Duodenal mucosa (tissue), 2 donors: ENCODE measurements at regions not wholly inside any gene's neighbourhood (a gene's known extent, or its start where the extent isn't known, plus 50 kb on each side); places are given as distances from the start of the nearest gene placed in this dataset.
"Not testable (repeated sequence)": the region's sequence is repeated elsewhere in the genome, so short reads cannot be mapped to it uniquely, and the experiment has no call there.

Source experiments
- H3K27ac ChIP-seq: one replicate; pipeline ENCODE4 v1.7.0; 2013; ENCODE audit warnings: low read depth, low read length
- H3K27me3 ChIP-seq, 2 donors: one replicate each; pipeline ENCODE4 v1.7.0; 2013; ENCODE audit warnings: low read length in 2 of 2, control low read depth in 1 of 2; ENCODE audit not compliant: insufficient read depth in 2 of 2, control insufficient read depth in 1 of 2
- H3K36me3 ChIP-seq, 2 donors: one replicate each; pipeline ENCODE4 v1.7.0; 2013; ENCODE audit warnings: low read length in 2 of 2, control low read depth in 1 of 2; ENCODE audit not compliant: insufficient read depth in 2 of 2, control insufficient read depth in 1 of 2
- H3K4me1 ChIP-seq, 2 donors: one replicate each; pipeline ENCODE4 v1.7.0; 2013; ENCODE audit warnings: low read length in 2 of 2, control low read depth in 1 of 2; ENCODE audit not compliant: insufficient read depth in 2 of 2, control insufficient read depth in 1 of 2
- H3K4me3 ChIP-seq, 2 donors: one replicate each; pipeline ENCODE4 v1.7.0; 2013; ENCODE audit warnings: low read length in 2 of 2, low read depth in 1 of 2
- H3K9ac ChIP-seq, 2 donors: one replicate each; pipeline ENCODE4 v1.7.0; 2013; ENCODE audit warnings: low read length in 2 of 2, low read depth in 1 of 2
- H3K9me3 ChIP-seq, 2 donors: one replicate each; pipeline ENCODE4 v1.7.0; 2013; ENCODE audit warnings: low read length in 2 of 2, control low read depth in 1 of 2; ENCODE audit not compliant: control insufficient read depth in 1 of 2

DNA sequence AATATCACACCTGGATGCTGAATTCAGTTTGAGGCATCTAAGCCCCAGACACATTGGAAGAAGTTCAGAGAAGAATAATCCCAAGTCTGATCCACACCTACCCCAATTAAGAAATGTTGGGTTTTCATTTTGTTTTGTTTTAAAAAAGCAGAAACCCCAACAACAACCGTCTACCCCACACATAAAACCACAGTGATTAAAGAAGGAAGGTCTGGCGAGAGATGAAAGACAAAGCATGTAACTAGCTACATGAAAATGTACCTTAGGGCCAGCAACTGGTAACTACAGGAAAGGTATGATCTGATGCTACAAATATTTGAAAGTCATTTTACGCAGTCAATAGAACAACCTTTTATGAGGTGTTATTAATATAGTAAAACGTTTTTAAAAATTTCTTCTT, 1112.3 kb downstream of the GATA3 start:
- Histone ChIP-seq H3K27me3 (no peaks in the 10 kb centered on the region), H3K36me3 (no peaks in the 10 kb centered on the region)

DNA sequence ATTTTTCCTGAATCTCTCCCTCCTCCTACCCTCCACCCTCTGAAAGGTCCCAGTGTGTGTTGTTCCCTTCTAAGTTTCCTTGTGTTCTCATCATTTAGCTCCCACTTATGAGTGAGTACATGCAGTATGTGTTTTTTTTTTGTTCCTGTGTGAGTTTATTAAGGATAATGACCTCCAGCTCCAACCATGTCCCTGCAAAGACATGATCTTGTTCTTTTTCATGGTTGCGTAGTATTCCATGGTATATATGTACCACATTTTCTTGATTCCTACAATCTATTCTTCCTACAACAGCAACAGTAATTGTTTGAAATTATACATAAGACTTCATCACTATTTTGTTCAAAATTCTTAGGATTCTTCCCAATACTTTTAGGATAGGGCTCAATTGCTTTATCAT, 1117.8 kb downstream of the GATA3 start:
- no peaks in the 10 kb centered on the region for H3K36me3 ChIP-seq
- no peaks in the 10 kb centered on the region for H3K4me1 ChIP-seq
- H3K9ac ChIP-seq: no peak overlapping the region
- H3K27ac ChIP-seq: no peak overlapping the region
- H3K4me3 ChIP-seq: no peak overlapping the region
- H3K9me3 ChIP-seq: no peaks in the 10 kb centered on the region
- H3K27me3 ChIP-seq: no peaks in the 10 kb centered on the region

More for the DNA sequence above, 1112.3 kb downstream of the GATA3 start:
- H3K27ac ChIP-seq: no peak overlapping the region
- no peaks in the 10 kb centered on the region for H3K9me3 ChIP-seq
- no peak overlapping the region for H3K4me3 ChIP-seq
- no peaks in the 10 kb centered on the region for H3K4me1 ChIP-seq
- no peak overlapping the region for H3K9ac ChIP-seq

DNA sequence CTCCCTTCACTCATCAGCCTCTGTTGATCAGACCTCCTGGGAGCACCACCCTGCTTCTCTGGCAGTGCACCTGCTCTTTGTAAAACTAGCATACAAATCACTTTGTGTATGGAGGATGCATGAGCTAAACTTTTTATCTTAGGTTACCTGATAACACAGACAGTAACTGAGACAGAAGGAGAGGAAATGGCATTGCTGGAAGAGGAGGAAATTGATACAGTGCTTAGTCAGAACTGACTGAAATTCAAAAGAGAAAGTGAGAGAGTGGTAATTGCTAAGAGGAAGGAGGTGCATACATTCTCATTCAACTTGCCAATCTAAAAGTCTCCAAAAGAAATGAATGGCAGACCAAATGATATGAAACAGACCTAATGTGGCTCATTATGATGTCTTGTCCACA, 1120.7 kb downstream of the GATA3 start:
- H3K4me3 ChIP-seq: no peak overlapping the region
- H3K27me3 ChIP-seq: no peaks in the 10 kb centered on the region
- H3K36me3 ChIP-seq: no peaks in the 10 kb centered on the region
- H3K9ac ChIP-seq: no peak overlapping the region
- H3K27ac ChIP-seq: no peak overlapping the region
- no peaks in the 10 kb centered on the region for H3K4me1 ChIP-seq
- no peaks in the 10 kb centered on the region for H3K9me3 ChIP-seq

DNA sequence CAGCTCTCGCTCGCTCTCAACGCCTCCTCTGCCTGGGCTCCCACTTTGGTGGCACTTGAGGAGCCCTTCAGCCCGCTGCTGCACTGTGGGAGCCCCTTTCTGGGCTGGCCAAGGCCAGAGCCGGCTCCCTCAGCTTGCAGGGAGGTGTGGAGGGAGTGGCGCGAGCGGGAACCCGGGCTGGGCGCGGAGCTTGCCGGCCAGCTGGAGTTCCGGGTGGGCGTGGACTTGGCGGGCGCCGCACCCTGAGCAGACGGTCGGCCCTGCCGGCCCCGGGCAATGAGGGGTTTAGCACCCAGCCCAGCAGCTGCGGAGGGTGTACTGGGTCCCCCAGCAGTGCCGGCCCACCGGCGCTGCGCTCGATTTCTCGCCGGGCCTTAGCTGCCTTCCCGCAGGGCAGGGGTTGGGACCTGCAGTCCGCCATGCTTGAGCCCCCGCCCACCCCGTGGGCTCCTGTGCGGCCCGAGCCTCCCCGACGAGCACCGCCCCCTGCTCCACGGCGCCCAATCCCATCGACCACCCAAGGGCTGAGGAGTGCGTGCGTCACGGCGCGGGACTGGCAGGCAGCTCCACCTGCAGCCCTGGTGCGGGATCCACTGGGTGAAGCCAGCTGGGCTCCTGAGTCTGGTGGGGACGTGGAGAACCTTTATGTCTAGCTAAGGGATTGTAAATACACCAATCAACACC, 1128.9 kb downstream of the GATA3 start:
- not testable (repeated sequence) for H3K36me3 ChIP-seq, H3K9ac ChIP-seq, H3K27ac ChIP-seq, H3K4me1 ChIP-seq, H3K9me3 ChIP-seq, H3K4me3 ChIP-seq, H3K27me3 ChIP-seq

DNA sequence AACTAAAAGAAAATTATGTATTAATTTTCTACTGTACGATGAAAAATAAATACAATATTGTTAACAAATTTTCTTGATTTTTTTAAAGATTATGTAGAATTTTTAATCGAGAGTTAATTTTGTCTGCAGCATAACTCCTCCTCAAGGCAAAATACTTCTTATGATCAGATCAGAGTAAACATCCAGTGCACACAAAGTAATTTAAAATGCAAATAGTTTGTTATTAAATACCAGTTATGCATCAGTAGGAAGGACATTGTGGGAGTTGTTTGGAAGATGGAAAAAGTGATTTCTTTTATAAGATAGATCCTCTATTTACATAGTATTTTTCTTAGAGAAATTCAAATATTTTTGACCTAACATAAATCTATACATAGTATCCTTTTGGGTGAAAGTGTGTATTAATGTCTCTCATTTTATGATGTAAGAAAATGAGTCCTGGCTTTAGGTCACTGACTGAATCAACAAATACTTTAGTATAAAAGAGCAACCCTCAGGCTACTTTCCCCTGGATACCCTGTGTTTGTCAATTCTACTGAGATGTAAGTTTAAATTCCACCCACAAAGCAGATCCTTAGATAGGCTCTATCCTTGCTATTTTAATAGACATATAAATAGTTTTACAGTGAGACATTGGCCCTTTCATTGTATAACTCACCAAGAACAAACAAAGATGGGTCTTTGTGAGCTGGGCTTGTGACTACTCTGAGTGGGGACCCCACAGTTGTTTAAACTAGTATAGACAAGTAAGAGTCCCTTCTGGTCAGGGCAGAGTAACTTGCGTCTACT, 1133.7 kb downstream of the GATA3 start:
- no peaks in the 10 kb centered on the region for H3K36me3 ChIP-seq
- no peak overlapping the region for H3K27ac ChIP-seq
- H3K4me1 ChIP-seq: no peaks in the 10 kb centered on the region
- no peak overlapping the region for H3K4me3 ChIP-seq
- no peaks in the 10 kb centered on the region for H3K9me3 ChIP-seq
- H3K9ac ChIP-seq: no peak overlapping the region
- no peaks in the 10 kb centered on the region for H3K27me3 ChIP-seq

DNA sequence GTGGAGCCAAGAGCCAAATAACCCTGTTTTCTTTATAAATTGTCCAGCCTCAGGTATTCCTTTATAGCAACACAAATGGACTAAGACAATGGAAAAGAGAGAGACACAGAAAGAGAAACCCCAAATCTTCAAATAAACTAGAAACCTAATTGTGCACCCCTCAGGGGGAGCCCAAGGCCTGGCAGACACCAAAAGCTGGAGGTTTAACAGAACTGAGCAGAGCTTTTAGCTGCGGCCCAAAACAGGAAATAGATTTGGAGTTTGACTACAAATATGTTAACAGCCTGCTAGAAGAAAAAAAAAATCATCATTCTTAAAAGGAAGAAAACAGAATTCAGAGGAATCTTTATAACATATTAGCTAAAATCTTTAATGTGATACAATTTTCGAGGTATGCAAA, 1135.0 kb downstream of the GATA3 start:
- Histone ChIP-seq H3K9ac (no peak overlapping the region), H3K9me3 (no peaks in the 10 kb centered on the region)

DNA sequence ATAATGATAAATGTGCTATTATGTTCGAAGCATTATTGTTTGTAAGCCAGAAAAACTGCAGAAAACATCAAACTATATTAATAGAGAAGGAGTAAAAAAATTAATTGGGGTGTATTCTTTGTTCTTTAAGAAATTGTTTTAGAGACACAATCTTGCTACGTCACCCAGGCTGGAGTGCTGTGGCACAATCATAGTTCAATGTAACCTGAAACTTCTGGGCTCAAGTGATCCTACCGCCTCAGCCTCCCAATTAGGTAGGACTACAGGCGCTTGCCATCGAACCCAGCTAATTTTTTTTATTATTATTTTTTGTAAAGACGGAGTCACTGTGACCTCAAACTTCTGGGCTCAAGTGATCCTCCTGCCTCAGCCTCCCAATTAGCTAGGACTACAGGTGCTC, 1138.6 kb downstream of the GATA3 start:
- no peak overlapping the region for H3K27ac ChIP-seq
- no peaks in the 10 kb centered on the region for H3K36me3 ChIP-seq
- no peaks in the 10 kb centered on the region for H3K9me3 ChIP-seq
- no peak overlapping the region for H3K9ac ChIP-seq
- no peaks in the 10 kb centered on the region for H3K27me3 ChIP-seq
- no peaks in the 10 kb centered on the region for H3K4me1 ChIP-seq
- no peak overlapping the region for H3K4me3 ChIP-seq

More for the DNA sequence above, 1135.0 kb downstream of the GATA3 start:
- no peak overlapping the region for H3K4me3 ChIP-seq
- H3K27ac ChIP-seq: no peak overlapping the region
- no peaks in the 10 kb centered on the region for H3K27me3 ChIP-seq
- no peaks in the 10 kb centered on the region for H3K36me3 ChIP-seq
- no peaks in the 10 kb centered on the region for H3K4me1 ChIP-seq

DNA sequence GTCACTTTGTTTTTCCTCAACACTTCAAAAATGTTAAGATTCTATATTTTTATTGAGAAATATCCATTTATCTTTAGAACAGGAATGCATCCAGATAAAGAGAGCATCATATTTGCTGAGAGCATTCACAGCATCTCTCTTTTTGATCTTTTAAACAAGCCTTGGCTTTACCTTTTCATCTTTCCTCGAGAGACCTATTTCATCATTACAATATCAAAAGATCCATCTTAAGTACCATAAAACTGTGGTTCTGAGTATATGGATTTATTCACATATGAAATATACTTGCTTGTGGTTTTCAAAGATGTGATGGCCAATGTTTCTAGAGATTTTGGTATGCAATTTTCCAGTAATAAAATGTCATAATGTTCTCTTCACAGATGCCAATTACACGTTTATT, 1140.9 kb downstream of the GATA3 start:
- Histone ChIP-seq H3K4me3 (no peak overlapping the region), H3K27me3 (no peaks in the 10 kb centered on the region), H3K9me3 (no peaks in the 10 kb centered on the region), H3K36me3 (no peaks in the 10 kb centered on the region), H3K9ac (no peak overlapping the region), H3K4me1 (no peaks in the 10 kb centered on the region), H3K27ac (no peak overlapping the region)

DNA sequence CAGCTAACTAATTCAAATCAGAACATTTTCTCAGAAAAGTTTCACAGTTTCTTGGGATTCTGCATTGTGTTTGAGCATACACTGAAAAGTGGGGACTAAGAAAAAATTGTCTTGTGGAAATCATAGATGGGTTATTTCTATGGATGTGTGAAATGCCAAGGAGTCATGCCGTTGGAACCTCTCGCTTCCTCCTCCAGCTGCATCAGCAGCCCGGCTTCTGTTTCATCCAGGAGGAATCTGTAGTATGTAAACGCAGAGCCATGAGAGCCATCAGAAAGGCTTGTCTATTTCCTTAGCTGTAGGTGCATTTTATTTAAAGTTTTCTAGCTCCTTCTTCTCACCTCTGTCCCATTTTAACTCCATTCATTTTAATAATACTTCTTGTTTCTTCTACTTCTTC, 1144.1 kb downstream of the GATA3 start:
- H3K4me3 ChIP-seq: no peak overlapping the region
- no peaks in the 10 kb centered on the region for H3K36me3 ChIP-seq
- no peaks in the 10 kb centered on the region for H3K4me1 ChIP-seq
- H3K9me3 ChIP-seq: no peaks in the 10 kb centered on the region
- H3K9ac ChIP-seq: no peak overlapping the region
- peaks cover 0 to 1% of the 10 kb centered on the region in 2 donors for H3K27me3 ChIP-seq
- H3K27ac ChIP-seq: no peak overlapping the region

DNA sequence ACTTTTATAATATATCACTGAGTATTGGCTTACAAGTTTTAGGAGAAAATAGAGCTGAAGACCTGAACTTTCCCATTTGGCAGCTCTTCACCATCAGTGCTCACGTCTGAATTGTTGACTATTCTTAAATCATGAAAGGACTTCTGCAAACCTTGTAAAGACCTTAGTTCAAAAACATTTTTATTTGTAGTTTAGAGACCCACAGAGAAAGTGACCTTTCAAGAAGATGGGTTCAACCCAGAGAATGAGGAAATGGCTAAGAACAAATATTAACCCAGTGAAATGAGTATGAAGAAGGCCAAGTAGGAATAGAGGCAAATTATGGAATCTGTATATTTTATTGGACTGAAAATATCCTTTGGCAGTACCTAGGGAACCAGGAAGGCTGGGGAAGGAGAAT, 1151.1 kb downstream of the GATA3 start:
- Histone ChIP-seq H3K27ac (no peak overlapping the region), H3K36me3 (no peaks in the 10 kb centered on the region), H3K4me3 (no peak overlapping the region), H3K4me1 (no peaks in the 10 kb centered on the region), H3K27me3 (peaks cover 3 to 6% of the 10 kb centered on the region in 2 donors), H3K9ac (no peak overlapping the region), H3K9me3 (no peaks in the 10 kb centered on the region)
